Cardiac fibroblast (primary cell): ENCODE measurements at regions not wholly inside any gene's neighbourhood (a gene's known extent, or its start where the extent isn't known, plus 50 kb on each side); places are given as distances from the start of the nearest gene placed in this dataset.

ENCODE experiments used
- DNase-seq, 2 donors: peaks; one replicate each; pipeline versions ENCODE4 v3.0.0 to v3.0.0-alpha.2; 2010; ENCODE audit warnings: low read depth in 2 of 2
- H3K4me3 ChIP-seq, 2 donors: replicated peaks in 1 of 2; 1 replicate in 1 of 2; 2 replicates in 1 of 2; pipeline ENCODE4 v1.5.1; 2011; ENCODE audit warnings: low read depth in 2 of 2, low read length in 2 of 2, mild to moderate bottlenecking in 2 of 2, moderate library complexity in 1 of 2
- CTCF ChIP-seq: IDR thresholded peaks from one replicate; pipeline ENCODE4 v1.5.1; 2011; ENCODE audit warnings: low read depth, mild to moderate bottlenecking, low read length, inconsistent platforms

GRCh38 chr13:33692531-33692930 is 125.4 kb upstream of the RFC3 start:
- no peak for DNase-seq
- TF ChIP-seq CTCF, result no peak
- H3K4me3 ChIP-seq, result no peak overlapping the region

GRCh38 chr13:33694546-33694945 is 123.4 kb upstream of the RFC3 start:
- no peak overlapping the region for H3K4me3 ChIP-seq
- no peak for DNase-seq
- TF ChIP-seq CTCF, result no peak

- no peak for DNase-seq
- H3K4me3 ChIP-seq, result no peak overlapping the region
- TF ChIP-seq CTCF, result no peak
Measured at GRCh38 chr13:33696530-33696929, 121.4 kb upstream of the RFC3 start.

GRCh38 chr13:33697926-33698325 is 120.0 kb upstream of the RFC3 start:
- no peak for TF ChIP-seq CTCF

GRCh38 chr13:33707449-33707848 is 110.5 kb upstream of the RFC3 start:
- TF ChIP-seq CTCF, result no peak
- DNase-seq, result no peak
- no peak overlapping the region for H3K4me3 ChIP-seq

More at GRCh38 chr13:33697926-33698325, 120.0 kb upstream of the RFC3 start:
- DNase-seq, result no peak
- no peak overlapping the region for H3K4me3 ChIP-seq

- no peak for TF ChIP-seq CTCF
- no peak overlapping the region for H3K4me3 ChIP-seq
- DNase-seq, result no peak
Measured at GRCh38 chr13:33710924-33711323, 107.0 kb upstream of the RFC3 start.

- TF ChIP-seq CTCF, result no peak
- no peak overlapping the region for H3K4me3 ChIP-seq
- peak in 1 of 2 donors; percentile 10 for DNase-seq
Measured at GRCh38 chr13:33711436-33711835, 106.5 kb upstream of the RFC3 start.
